ENCODE measurements at regions not wholly inside any gene's neighbourhood (a gene's known extent, or its start where the extent isn't known, plus 50 kb on each side); places are given as distances from the start of the nearest gene placed in this dataset.
"Not testable (repeated sequence)": the region's sequence is repeated elsewhere in the genome, so short reads cannot be mapped to it uniquely, and the experiment has no call there.

- Histone ChIP-seq H3K27me3 (ENCODE audit: insufficient read depth, poor library complexity, severe bottlenecking) (peaks cover 2% of the 10 kb centered on the region), H3K4me3 (replicated peaks; ENCODE audit: insufficient read depth, low read length) (no peak overlapping the region), H3K27ac (replicated peaks) (no peak overlapping the region)
- TF ChIP-seq, protein P1, sequence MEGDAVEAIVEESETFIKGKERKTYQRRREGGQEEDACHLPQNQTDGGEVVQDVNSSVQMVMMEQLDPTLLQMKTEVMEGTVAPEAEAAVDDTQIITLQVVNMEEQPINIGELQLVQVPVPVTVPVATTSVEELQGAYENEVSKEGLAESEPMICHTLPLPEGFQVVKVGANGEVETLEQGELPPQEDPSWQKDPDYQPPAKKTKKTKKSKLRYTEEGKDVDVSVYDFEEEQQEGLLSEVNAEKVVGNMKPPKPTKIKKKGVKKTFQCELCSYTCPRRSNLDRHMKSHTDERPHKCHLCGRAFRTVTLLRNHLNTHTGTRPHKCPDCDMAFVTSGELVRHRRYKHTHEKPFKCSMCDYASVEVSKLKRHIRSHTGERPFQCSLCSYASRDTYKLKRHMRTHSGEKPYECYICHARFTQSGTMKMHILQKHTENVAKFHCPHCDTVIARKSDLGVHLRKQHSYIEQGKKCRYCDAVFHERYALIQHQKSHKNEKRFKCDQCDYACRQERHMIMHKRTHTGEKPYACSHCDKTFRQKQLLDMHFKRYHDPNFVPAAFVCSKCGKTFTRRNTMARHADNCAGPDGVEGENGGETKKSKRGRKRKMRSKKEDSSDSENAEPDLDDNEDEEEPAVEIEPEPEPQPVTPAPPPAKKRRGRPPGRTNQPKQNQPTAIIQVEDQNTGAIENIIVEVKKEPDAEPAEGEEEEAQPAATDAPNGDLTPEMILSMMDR (IDR thresholded peaks at IDR 0.05; ENCODE audit: insufficient read depth, low read length), result no peak
- TF ChIP-seq SPI1 (IDR thresholded peaks at IDR 0.05; ENCODE audit: borderline replicate concordance, low read depth) (no peak), GABPA (IDR thresholded peaks at IDR 0.05; ENCODE audit: low read depth) (no peak), POLR2AphosphoS5 (IDR thresholded peaks at IDR 0.05; ENCODE audit: low read depth) (no peak)
- TF ChIP-seq, protein P2, sequence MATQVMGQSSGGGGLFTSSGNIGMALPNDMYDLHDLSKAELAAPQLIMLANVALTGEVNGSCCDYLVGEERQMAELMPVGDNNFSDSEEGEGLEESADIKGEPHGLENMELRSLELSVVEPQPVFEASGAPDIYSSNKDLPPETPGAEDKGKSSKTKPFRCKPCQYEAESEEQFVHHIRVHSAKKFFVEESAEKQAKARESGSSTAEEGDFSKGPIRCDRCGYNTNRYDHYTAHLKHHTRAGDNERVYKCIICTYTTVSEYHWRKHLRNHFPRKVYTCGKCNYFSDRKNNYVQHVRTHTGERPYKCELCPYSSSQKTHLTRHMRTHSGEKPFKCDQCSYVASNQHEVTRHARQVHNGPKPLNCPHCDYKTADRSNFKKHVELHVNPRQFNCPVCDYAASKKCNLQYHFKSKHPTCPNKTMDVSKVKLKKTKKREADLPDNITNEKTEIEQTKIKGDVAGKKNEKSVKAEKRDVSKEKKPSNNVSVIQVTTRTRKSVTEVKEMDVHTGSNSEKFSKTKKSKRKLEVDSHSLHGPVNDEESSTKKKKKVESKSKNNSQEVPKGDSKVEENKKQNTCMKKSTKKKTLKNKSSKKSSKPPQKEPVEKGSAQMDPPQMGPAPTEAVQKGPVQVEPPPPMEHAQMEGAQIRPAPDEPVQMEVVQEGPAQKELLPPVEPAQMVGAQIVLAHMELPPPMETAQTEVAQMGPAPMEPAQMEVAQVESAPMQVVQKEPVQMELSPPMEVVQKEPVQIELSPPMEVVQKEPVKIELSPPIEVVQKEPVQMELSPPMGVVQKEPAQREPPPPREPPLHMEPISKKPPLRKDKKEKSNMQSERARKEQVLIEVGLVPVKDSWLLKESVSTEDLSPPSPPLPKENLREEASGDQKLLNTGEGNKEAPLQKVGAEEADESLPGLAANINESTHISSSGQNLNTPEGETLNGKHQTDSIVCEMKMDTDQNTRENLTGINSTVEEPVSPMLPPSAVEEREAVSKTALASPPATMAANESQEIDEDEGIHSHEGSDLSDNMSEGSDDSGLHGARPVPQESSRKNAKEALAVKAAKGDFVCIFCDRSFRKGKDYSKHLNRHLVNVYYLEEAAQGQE (IDR thresholded peaks at IDR 0.05; ENCODE audit: insufficient replicate concordance, low read depth), result no peak
- no peak for DNase-seq (ENCODE audit: low read depth in 1 of 2, low spot score in 1 of 2)
Observed at GRCh38 chr3:43844757-43845156, 154.0 kb downstream of the ABHD5 start.

- not testable (repeated sequence) for DNase-seq (ENCODE audit: low read depth in 1 of 2, low spot score in 1 of 2); H3K4me3 ChIP-seq (replicated peaks; ENCODE audit: insufficient read depth, low read length); H3K27ac ChIP-seq (replicated peaks); H3K27me3 ChIP-seq (ENCODE audit: insufficient read depth, poor library complexity, severe bottlenecking)
Observed at GRCh38 chr3:43845553-43845952, 154.8 kb downstream of the ABHD5 start.

GRCh38 chr3:43852066-43852465, 161.3 kb downstream of the ABHD5 start:
- Histone ChIP-seq H3K27ac (replicated peaks) (no peak overlapping the region), H3K27me3 (ENCODE audit: insufficient read depth, poor library complexity, severe bottlenecking) (peaks cover 3% of the 10 kb centered on the region), H3K4me3 (replicated peaks; ENCODE audit: insufficient read depth, low read length) (no peak overlapping the region)
- no peak for DNase-seq (ENCODE audit: low read depth in 1 of 2, low spot score in 1 of 2)
- TF ChIP-seq POLR2AphosphoS5 (IDR thresholded peaks at IDR 0.05; ENCODE audit: low read depth) (no peak), SPI1 (IDR thresholded peaks at IDR 0.05; ENCODE audit: borderline replicate concordance, low read depth) (no peak), GABPA (IDR thresholded peaks at IDR 0.05; ENCODE audit: low read depth) (no peak)

GRCh38 chr3:43854283-43854682, 163.5 kb downstream of the ABHD5 start:
- TF ChIP-seq GABPA (IDR thresholded peaks at IDR 0.05; ENCODE audit: low read depth), result no peak
- TF ChIP-seq SPI1 (IDR thresholded peaks at IDR 0.05; ENCODE audit: borderline replicate concordance, low read depth), result no peak
- TF ChIP-seq, protein P2 (IDR thresholded peaks at IDR 0.05; ENCODE audit: insufficient replicate concordance, low read depth), result no peak
- TF ChIP-seq, protein P1 (IDR thresholded peaks at IDR 0.05; ENCODE audit: insufficient read depth, low read length), result no peak
- TF ChIP-seq POLR2AphosphoS5 (IDR thresholded peaks at IDR 0.05; ENCODE audit: low read depth), result no peak
- no peak for DNase-seq (ENCODE audit: low read depth in 1 of 2, low spot score in 1 of 2)
- H3K4me3 ChIP-seq (replicated peaks; ENCODE audit: insufficient read depth, low read length), result no peak overlapping the region
- H3K27ac ChIP-seq (replicated peaks), result no peak overlapping the region
- H3K27me3 ChIP-seq (ENCODE audit: insufficient read depth, poor library complexity, severe bottlenecking), result peaks cover 12% of the 10 kb centered on the region

GRCh38 chr3:43854916-43855315, 164.2 kb downstream of the ABHD5 start:
- TF ChIP-seq GABPA (IDR thresholded peaks at IDR 0.05; ENCODE audit: low read depth) (no peak), SPI1 (IDR thresholded peaks at IDR 0.05; ENCODE audit: borderline replicate concordance, low read depth) (no peak), POLR2AphosphoS5 (IDR thresholded peaks at IDR 0.05; ENCODE audit: low read depth) (no peak)
- TF ChIP-seq, protein P2 (IDR thresholded peaks at IDR 0.05; ENCODE audit: insufficient replicate concordance, low read depth), result no peak
- TF ChIP-seq, protein P1 (IDR thresholded peaks at IDR 0.05; ENCODE audit: insufficient read depth, low read length), result no peak
- DNase-seq (ENCODE audit: low read depth in 1 of 2, low spot score in 1 of 2), result no peak
- Histone ChIP-seq H3K27me3 (ENCODE audit: insufficient read depth, poor library complexity, severe bottlenecking) (peaks cover 12% of the 10 kb centered on the region), H3K27ac (replicated peaks) (no peak overlapping the region), H3K4me3 (replicated peaks; ENCODE audit: insufficient read depth, low read length) (no peak overlapping the region)

All from HL-60 (cell line).